Fibroblast of mammary gland (primary cell): ENCODE measurements at regions not wholly inside any gene's neighbourhood (a gene's known extent, or its start where the extent isn't known, plus 50 kb on each side); places are given as distances from the start of the nearest gene placed in this dataset.

Source experiments
- DNase-seq: peaks from one replicate; pipeline ENCODE4 v3.0.0-alpha.2; 2010; ENCODE audit warnings: low read depth
- H3K4me3 ChIP-seq: 2 replicates; pipeline ENCODE4 v1.5.1; 2011; ENCODE audit warnings: low read depth, mild to moderate bottlenecking, low read length, moderate library complexity; ENCODE audit not compliant: control insufficient read depth
- TF ChIP-seq, protein P1 (sequence below): conservative IDR thresholded peaks from 2 replicates; pipeline ENCODE4 v1.5.1; 2011; ENCODE audit warnings: low read depth, low read length, inconsistent platforms; ENCODE audit not compliant: control insufficient read depth, insufficient read depth

DNA sequence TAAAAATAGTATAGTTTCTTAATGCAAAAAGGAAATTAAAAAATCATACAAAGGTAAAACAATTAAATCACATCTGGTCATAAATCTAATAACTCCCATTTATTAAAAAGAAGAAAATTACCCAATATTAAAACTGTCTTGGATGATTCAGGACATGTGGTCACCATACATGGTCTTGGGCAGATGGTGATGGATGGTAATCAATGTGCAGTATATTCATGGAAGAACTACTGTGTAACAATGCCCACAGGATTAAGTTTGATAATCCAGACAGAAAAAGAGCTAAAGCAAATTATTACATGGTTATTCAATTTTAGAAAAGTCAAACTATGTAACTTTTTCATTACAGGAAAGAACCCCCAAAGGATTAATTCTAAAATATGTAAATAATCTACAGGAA lies 480.6 kb downstream of the QKI start:
- TF ChIP-seq, protein P1, sequence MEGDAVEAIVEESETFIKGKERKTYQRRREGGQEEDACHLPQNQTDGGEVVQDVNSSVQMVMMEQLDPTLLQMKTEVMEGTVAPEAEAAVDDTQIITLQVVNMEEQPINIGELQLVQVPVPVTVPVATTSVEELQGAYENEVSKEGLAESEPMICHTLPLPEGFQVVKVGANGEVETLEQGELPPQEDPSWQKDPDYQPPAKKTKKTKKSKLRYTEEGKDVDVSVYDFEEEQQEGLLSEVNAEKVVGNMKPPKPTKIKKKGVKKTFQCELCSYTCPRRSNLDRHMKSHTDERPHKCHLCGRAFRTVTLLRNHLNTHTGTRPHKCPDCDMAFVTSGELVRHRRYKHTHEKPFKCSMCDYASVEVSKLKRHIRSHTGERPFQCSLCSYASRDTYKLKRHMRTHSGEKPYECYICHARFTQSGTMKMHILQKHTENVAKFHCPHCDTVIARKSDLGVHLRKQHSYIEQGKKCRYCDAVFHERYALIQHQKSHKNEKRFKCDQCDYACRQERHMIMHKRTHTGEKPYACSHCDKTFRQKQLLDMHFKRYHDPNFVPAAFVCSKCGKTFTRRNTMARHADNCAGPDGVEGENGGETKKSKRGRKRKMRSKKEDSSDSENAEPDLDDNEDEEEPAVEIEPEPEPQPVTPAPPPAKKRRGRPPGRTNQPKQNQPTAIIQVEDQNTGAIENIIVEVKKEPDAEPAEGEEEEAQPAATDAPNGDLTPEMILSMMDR, result no peak
- H3K4me3 ChIP-seq, result no peak overlapping the region
- DNase-seq, result no peak

DNA sequence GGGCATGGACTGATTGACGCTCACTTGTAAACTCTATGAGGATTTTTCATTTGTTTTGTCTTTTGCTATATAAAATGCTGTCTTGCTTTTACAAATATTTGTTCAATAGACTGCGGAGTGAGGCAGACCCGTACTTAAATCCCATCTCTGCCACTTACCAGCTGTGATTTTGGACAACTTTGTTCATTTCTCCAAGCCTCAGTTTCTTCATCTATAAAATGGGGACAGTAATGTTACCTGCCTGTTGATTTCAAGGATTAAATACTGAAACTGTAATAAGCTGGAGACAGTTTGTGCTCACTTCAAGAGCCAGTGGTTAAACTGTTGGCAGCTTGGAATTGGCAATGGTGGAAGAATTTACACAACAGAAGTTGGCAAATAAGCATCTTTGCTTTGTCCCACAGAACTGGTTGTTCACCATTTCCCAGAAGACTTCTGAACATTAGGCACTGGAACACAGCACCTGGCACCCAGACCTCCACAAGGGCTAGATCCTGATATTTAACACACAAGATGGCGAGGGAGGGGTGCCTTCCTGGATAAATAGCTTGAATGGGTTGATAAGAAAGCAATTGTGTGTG lies 479.2 kb downstream of the QKI start:
- TF ChIP-seq, protein P1, result no peak
- no peak overlapping the region for H3K4me3 ChIP-seq
- no peak for DNase-seq

DNA sequence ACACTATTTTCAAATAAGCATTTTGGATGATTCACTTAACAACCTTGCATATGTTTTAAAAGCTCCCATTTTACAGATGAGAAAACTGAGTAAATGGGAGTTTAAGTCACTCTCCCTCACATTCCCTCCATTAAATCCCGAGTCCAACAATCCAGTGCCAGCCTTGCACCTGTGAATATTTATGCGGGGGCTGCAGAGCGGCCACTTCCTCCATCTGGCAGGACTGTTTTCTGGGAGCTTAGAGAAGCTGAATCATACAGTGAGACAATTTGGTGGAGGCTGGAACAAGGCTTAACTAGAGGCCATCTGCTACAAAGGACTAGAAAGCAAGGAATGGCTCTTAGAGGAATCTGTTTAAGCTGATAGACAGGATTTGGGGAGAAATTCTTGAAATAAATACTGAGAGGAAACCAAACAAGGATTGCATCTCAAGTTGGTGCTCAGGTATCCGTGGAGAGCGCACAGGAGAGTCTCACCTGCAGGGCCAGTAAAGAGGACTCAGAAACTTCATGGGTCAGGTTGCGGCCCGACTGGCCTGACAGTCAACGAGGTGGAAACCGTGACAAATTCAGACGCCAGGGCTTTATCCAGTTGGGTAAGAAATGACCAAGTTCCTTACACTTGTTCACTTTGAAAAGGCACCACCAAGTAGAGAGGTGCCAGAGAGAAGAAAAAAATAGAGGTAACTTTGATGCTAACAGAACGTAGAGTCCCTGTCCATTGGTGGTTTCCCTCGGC lies 478.5 kb downstream of the QKI start:
- DNase-seq, result no peak
- H3K4me3 ChIP-seq, result no peak overlapping the region
- TF ChIP-seq, protein P1, result no peak

DNA sequence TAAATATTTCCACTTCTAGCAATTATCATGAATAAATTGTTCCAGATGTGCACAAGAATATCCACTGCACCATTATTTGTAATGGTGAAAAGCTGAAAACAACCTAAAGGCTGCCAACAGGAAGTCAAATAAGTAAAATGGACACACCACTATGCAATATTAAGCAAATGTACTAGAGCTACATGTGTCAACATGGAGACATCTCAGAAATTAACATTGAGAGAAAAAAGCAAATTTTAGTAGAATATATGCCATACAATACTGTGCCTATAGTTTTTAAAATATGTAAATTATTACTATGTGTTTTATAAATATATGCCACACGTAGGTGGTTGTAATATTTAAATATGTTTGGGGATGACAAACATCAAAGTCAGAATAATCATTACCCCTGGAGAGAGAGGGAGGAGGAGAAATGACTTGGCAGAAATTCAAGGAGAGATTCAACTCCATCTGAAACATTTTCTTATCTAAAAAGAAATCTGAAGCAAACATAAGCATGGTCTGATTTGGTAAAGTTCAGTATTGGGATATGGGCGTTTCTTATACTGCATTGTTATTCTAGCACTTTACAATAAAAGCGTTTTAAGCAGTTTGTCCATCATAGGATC lies 475.5 kb downstream of the QKI start:
- no peak for DNase-seq
- TF ChIP-seq, protein P1, result no peak
- H3K4me3 ChIP-seq, result no peak overlapping the region

DNA sequence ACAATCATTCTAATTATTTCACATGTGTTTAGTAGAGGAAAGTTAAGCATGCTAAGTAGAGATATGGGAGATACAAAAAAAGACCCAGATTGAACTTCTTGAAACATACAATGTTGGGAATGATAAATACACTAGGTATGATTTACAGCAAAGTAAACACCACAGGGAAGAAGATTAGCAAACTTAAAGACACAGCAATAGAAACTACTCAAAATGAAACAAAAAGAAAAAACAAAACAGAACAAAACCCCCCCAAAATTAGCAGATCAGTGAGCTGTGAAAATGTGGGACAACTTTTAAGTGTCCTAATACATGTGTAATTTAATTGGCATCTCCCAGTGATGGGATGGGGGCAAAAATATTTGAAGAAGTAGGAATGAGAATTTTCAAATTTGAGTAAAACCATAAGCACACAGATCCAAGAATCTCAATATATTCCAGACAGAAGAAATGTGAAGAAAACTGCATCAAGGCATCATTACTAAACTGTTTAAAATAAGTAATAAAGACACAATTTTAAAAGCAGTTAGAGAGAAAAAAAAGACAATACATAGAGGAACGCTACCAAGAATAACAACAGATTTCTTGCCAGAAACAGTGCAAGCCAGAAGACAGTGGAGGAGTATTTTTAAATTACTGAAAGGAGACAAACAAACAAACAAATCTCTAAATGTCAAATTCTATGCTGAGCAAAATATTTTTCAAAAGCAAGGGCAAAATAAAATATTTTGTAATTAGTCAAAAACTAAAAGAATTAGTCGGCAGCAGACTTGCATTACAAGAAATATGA lies 473.7 kb downstream of the QKI start:
- TF ChIP-seq, protein P1, result no peak
- H3K4me3 ChIP-seq, result no peak overlapping the region
- DNase-seq, result no peak

DNA sequence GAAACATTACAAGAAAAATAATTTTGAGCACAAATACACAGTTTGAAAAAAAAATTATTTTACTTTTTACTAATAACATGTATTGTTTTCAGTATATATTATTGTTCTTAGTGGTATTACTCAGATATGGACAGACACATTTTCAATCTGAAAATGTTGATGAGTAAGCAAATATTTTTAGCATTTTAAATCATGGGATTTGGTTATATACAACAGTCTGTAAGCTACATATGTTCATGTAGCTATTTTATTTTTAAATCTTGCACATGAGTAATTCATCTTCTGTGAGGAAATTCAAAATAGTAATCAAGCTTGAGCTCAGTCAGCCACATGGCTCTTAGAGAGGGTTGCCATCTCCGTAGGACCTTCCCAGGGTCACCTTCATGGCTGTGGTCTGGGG lies 471.9 kb downstream of the QKI start:
- no peak for DNase-seq

More for the DNA sequence above, 471.9 kb downstream of the QKI start:
- TF ChIP-seq, protein P1, result no peak
- H3K4me3 ChIP-seq, result no peak overlapping the region
